Astrocyte (in vitro differentiated cells and primary cell): ENCODE measurements at regions not wholly inside any gene's neighbourhood (a gene's known extent, or its start where the extent isn't known, plus 50 kb on each side); places are given as distances from the start of the nearest gene placed in this dataset.
"Not testable (repeated sequence)": the region's sequence is repeated elsewhere in the genome, so short reads cannot be mapped to it uniquely, and the experiment has no call there.

Experiments used
- EZH2 ChIP-seq: IDR thresholded peaks from 2 replicates; pipeline ENCODE4 v1.6.1; 2012; ENCODE audit warnings: mild to moderate bottlenecking, low read length, inconsistent platforms; ENCODE audit not compliant: insufficient read depth
- TF ChIP-seq, protein P1 (sequence below): IDR thresholded peaks from 2 replicates; pipeline ENCODE4 v1.5.1; 2011; ENCODE audit warnings: low read depth, mild to moderate bottlenecking, inconsistent platforms, low read length, moderate library complexity; ENCODE audit not compliant: insufficient read depth

- TF ChIP-seq EZH2 = not testable (repeated sequence)
- TF ChIP-seq, protein P1, sequence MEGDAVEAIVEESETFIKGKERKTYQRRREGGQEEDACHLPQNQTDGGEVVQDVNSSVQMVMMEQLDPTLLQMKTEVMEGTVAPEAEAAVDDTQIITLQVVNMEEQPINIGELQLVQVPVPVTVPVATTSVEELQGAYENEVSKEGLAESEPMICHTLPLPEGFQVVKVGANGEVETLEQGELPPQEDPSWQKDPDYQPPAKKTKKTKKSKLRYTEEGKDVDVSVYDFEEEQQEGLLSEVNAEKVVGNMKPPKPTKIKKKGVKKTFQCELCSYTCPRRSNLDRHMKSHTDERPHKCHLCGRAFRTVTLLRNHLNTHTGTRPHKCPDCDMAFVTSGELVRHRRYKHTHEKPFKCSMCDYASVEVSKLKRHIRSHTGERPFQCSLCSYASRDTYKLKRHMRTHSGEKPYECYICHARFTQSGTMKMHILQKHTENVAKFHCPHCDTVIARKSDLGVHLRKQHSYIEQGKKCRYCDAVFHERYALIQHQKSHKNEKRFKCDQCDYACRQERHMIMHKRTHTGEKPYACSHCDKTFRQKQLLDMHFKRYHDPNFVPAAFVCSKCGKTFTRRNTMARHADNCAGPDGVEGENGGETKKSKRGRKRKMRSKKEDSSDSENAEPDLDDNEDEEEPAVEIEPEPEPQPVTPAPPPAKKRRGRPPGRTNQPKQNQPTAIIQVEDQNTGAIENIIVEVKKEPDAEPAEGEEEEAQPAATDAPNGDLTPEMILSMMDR = not testable (repeated sequence)
Measured at GRCh38 chr16:18159185-18159584, 177.4 kb downstream of the NPIPA8 start.
